CD4-positive, alpha-beta T cell treated with Interleukin-10 for 1 hour (primary cell): ENCODE measurements at regions not wholly inside any gene's neighbourhood (a gene's known extent, or its start where the extent isn't known, plus 50 kb on each side); places are given as distances from the start of the nearest gene placed in this dataset.

Source experiments
- DNase-seq: peaks from one replicate; pipeline ENCODE4 v3.0.0-alpha.2; 2020

- no peak for DNase-seq
These were observed 114.6 kb downstream of the C5orf15 start for GRCh38 chr5:133853646-133854365.

DNA sequence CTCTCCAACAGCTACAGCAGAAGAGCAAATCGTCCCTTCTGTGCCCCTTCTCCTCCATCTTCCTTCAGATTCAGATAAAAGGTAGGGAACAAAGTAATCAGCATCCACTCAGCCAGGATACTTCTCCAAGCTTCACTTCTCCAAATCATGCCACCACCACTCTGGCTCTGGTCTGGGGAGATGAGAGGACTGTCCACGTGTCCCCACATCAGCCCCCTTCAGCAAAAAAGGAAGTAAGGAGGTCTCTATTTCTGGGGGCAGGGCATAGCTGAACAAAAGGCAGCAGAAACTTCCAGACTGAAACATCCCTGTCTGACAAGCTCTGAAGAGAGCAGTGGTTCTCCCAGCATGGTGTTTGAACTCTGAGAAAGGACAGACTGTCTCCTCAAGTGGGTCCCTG, 116.9 kb downstream of the C5orf15 start:
- no peak for DNase-seq

- no peak for DNase-seq
These were observed 117.6 kb downstream of the C5orf15 start for GRCh38 chr5:133850811-133851210.

DNA sequence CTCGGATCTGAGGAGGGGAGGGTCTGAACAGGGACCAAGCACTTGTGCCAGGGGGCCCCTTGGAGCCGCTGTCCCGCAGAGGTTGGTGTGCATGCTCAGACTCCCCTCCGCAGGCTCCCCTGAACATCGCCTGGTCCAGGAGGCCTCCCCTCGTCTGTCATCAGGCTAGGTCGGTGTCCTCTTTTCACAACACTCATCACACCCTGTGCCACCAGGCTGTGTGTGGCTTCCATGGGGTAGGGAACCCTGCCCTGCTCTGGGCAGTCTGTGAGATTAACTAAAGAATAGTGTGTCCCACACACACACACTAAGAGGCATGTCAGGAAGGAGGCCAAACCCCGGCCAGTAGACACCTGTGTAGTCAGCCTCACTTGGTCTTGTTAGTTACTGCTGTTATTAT, 119.3 kb downstream of the C5orf15 start:
- DNase-seq = no peak

DNA sequence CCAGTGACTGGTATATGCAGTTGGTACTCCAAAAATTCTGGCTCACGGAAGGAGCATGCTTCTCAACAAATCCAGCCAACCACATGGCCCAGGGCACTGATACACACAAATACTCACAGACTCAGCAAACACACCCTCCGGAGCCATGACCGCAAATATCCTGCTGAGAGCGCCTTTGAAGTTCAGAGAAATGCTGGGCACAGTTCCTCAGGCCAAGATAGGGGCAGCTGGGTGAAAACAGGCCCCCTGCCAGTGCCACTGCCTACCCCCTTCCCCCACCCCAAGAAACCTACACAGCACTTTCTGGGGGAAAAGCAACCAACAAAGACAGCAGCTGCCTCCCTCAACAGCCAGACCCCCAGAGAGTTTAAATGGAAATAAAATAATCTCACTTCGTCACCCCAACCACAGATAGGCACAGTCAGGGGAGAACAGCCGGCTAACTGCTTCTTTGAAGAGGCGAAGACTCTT, 120.0 kb downstream of the C5orf15 start:
- DNase-seq = no peak

GRCh38 chr5:133847886-133848285, 120.5 kb downstream of the C5orf15 start:
- DNase-seq = no peak

DNA sequence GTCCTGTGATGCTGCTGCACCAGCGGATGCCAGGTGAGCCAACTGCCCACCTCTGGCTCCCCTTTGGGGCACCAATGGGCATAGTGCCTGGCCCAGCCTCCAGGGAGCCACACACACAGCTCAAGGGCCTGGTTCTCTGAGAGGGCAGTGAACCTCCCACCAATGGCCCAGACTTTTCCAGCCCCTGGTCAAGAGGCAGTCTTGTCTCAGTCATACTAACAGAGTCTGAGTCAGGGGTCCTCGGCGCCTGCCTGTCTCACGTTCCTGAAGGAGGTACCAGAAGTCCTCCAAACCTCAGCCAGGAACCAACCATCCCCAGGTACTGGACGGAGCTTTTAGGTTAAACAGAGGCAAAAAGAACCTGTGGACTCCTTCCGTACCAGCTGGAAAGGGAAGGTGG, 121.1 kb downstream of the C5orf15 start:
- DNase-seq = no peak

- DNase-seq = no peak
These were observed 121.8 kb downstream of the C5orf15 start for GRCh38 chr5:133846478-133847226.

DNA sequence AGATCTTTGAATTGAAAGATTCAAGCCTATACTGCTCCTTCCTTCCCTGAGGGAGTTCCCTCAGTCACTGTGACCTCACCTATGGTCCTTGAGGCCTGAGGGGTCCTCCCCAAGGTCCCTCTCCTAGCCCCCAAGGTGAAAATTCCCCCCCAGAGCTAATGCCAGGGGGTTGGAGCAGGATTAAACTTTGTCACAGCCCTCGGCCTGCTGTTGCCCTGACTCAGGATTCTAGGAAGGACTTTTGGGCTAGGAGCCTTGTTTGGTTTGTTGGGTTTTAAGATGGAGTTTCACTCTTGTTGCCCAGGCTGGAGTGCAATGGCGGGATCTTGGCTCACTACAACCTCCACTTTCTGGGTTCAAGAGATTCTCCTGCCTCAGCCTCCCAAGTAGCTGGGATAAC, 123.2 kb downstream of the C5orf15 start:
- no peak for DNase-seq

- no peak for DNase-seq
These were observed 123.6 kb downstream of the C5orf15 start for GRCh38 chr5:133844836-133845235.

DNA sequence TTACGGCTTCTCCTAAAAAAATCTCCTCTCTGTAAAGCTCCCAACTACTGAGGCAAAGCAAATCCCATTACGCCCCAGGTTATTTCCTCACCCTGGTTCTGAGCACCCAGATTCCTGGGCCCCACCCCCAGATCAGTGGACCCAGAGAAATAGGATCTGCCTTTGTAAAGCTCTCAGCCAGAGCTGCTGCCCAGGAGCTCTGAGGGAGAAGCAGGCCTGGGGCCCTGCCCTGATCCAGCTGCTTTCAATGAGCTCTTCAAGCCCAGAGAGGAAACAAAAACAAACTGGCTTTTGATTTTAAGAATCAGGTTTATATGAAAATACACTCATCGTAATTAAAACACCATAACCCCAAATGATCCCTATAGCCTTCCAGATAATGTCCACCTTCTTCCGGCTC, 124.5 kb downstream of the C5orf15 start:
- DNase-seq = no peak

- DNase-seq = no peak
These were observed 125.4 kb downstream of the C5orf15 start for GRCh38 chr5:133842846-133843611.

DNA sequence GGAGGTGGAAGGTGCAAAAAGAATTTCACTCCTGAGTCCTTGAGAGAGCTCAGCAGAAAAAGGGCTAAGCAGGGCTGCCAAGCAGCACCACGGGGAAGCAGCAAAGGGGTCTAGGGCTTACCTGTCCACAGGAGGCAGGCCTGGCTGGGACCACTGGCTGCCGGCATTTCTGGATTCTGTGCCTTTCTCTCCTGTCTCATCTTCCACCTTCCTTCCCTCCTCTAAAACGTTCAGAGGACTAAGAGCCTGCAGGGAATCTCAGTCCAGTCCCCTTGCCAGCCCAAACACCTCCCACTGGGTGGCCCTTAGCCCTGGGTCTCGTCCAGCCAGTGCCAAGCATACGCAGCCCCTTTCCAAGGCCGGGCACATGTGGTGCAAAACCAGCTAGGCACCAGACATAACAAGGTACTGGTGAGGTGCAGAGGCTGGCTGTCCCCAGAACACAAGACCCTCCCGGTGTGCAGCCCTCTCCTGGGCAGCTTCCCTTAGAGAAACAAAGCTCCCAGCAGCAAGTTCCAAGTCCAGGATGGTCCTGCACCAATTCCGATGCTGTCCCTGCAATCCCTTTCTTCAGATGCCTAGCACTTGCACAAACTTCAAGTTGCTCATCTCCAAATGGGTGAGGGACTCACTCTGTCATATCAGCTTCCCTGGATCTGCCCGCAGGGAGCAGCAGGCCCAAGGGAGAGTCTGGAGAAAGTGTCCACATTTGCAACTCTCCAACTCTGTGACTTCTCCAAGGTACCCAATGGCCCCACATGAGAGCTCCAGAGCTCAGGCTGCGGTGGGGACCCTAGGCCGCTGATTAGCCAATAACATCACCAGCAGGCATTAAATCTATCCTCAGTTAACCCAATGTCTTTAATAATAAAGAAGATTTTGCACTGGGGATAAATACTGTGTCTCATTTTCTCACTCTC, 126.3 kb downstream of the C5orf15 start:
- no peak for DNase-seq

DNA sequence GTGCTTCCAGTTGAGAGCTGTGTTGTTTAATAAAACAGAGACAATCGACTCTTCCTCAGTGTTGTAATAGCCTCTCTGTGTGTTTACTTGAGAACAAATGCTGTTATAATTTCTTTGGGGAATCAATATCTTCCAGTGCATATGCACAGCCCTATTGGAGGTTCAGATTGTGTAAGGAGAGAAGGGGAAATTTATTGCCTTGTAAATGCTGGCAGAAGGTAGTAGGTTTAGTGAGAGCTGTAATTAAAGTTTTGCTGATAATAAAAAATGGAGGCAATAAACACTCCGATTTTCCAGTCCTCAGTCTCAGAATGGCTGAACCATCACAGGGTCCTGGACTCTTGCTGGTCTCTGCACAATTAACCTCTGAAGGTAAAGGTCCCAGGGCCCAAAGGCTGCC, 128.3 kb downstream of the C5orf15 start:
- DNase-seq = no peak

DNA sequence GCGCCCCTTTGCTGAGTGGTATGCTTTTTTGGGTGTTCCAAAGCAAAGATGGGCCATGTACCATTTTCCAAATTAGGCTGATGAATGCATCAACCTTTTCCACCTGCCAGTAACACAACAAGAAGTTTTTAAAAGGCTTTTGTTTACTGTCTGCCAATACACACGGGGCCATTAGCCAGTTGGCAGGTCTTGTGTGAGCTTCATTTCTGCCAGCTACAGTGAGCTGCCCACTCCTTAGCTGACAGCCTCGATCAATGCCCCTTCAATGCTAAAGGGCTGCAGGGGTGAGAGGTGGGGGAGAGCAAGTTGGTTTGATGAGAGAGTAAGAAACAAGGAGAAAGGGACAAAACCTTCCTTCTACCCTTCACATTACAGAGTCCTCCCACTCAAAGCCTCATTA, 128.7 kb downstream of the C5orf15 start:
- no peak for DNase-seq

GRCh38 chr5:133839090-133839489, 129.3 kb downstream of the C5orf15 start:
- no peak for DNase-seq

DNA sequence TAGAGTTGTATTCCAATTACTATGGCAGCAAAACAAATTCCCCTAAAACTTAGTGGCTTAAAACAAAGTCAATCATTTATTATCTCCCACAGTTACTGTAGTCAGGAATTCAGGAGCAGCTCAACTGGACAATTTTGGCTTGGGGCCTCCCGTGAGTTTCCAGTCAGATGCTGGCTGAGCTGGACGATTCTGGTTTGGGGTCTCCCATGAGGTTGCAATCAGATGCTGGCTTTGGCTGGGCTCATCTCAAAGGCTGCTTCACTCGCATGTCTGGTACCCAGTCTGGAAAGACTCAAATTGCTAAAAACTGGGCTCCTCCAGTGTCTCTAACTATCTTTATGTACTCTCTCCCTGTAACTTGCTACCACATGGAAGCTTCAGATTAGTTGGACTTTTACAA, 130.1 kb downstream of the C5orf15 start:
- no peak for DNase-seq

GRCh38 chr5:133831491-133832224, 136.8 kb downstream of the C5orf15 start:
- DNase-seq = no peak

DNA sequence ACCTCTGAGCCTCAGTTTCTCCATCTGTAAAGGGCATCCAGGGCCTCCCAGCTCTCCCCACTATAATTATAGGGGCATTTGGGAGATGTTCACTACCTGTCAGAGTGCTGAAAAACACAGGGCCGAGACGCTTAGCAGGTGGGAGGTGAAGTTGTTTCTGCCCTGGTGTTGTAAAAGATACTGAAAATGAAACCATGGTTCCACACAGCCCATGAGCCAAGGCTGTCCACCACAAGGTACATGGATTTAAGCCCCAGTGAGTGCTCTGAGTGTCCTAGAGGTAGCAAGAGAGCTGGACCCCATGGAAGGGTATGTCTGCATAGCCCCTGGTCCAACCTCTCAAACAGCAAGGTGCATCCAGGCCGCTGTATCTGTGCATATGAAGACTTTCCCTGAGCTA, 137.5 kb downstream of the C5orf15 start:
- no peak for DNase-seq

DNA sequence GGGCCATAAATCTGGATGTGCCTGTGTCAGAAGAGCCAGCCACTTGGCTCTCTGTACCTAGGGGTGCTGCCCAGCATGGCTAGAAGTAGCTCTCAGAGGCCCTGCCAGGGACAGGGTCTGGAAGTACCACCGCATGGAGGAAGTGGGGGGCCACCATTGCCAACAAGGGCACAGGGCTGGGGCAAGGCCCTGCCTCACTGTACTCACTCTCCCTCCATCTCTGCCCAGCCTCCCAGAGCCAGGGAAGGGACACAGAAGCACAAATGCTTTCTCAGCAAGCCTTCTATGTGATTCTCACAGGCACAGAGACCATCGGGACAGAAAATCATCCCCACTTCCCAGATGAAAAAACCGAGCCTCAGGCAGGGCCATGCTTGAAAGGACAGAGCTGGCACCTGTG, 138.1 kb downstream of the C5orf15 start:
- no peak for DNase-seq

- no peak for DNase-seq
These were observed 138.6 kb downstream of the C5orf15 start for GRCh38 chr5:133829786-133830185.

GRCh38 chr5:133828722-133829121, 139.7 kb downstream of the C5orf15 start:
- DNase-seq = no peak
